Liver (tissue), 8 donors: ENCODE measurements at regions not wholly inside any gene's neighbourhood (a gene's known extent, or its start where the extent isn't known, plus 50 kb on each side); places are given as distances from the start of the nearest gene placed in this dataset.

Source experiments
- DNase-seq: peaks from one replicate; pipeline ENCODE4 v3.0.0-alpha.2; 2017; ENCODE audit warnings: low spot score
- H3K27ac ChIP-seq, 2 donors: one replicate each; pipeline ENCODE4 v1.7.0; 2013; ENCODE audit warnings: inconsistent platforms in 2 of 2, low read length in 2 of 2, control low read depth in 1 of 2, low read depth in 1 of 2, mild to moderate bottlenecking in 1 of 2
- H3K27me3 ChIP-seq, 4 donors: one replicate each; pipeline versions ENCODE4 v1.6.1 to v1.7.0; 2013; ENCODE audit warnings: low read length in 3 of 4, inconsistent platforms in 1 of 4, mild to moderate bottlenecking in 1 of 4, moderate library complexity in 1 of 4; ENCODE audit not compliant: control insufficient read depth in 4 of 4, insufficient read depth in 4 of 4
- H3K36me3 ChIP-seq, 4 donors: one replicate each; pipeline versions ENCODE4 v1.6.1 to v1.7.0; 2013; ENCODE audit warnings: low read length in 3 of 4, mild to moderate bottlenecking in 3 of 4, low read depth in 1 of 4, moderate library complexity in 1 of 4; ENCODE audit not compliant: control insufficient read depth in 4 of 4, insufficient read depth in 3 of 4
- H3K4me1 ChIP-seq, 4 donors: one replicate each; pipeline versions ENCODE4 v1.6.1 to v1.7.0; 2013; ENCODE audit warnings: low read length in 3 of 4, mild to moderate bottlenecking in 3 of 4, moderate library complexity in 1 of 4; ENCODE audit not compliant: control insufficient read depth in 4 of 4, insufficient read depth in 4 of 4
- H3K4me3 ChIP-seq, 3 donors: one replicate each; pipeline versions ENCODE4 v1.6.1 to v1.7.0; 2013; ENCODE audit warnings: low read length in 3 of 3, control low read depth in 1 of 3, low read depth in 1 of 3, mild to moderate bottlenecking in 1 of 3
- H3K9ac ChIP-seq, 2 donors: one replicate each; pipeline ENCODE4 v1.7.0; 2013; ENCODE audit warnings: low read length in 2 of 2, mild to moderate bottlenecking in 2 of 2, moderate library complexity in 2 of 2, control low read depth in 1 of 2, low read depth in 1 of 2
- H3K9me3 ChIP-seq, 4 donors: one replicate each; pipeline versions ENCODE4 v1.6.1 to v1.7.0; 2013; ENCODE audit warnings: low read length in 3 of 4; ENCODE audit not compliant: control insufficient read depth in 4 of 4
- EGR1 ChIP-seq, 2 donors: IDR thresholded peaks; 2 replicates each; pipeline ENCODE4 v1.6.1; 2016 to 2018; ENCODE audit warnings: antibody characterized with exemption in 2 of 2, low read depth in 2 of 2
- FOXA1 ChIP-seq: IDR thresholded peaks from 2 replicates; pipeline ENCODE4 v1.6.1; 2016; ENCODE audit warnings: antibody characterized with exemption
- GABPA ChIP-seq, 2 donors: IDR thresholded peaks in 1 of 2; conservative IDR thresholded peaks in 1 of 2; 2 replicates each; pipeline ENCODE4 v1.6.1; 2016; ENCODE audit warnings: antibody characterized with exemption in 2 of 2, mild to moderate bottlenecking in 1 of 2, moderate library complexity in 1 of 2
- HNF4A ChIP-seq, 2 donors: conservative IDR thresholded peaks; 2 replicates each; pipeline ENCODE4 v1.6.1; 2016; ENCODE audit warnings: antibody characterized with exemption in 2 of 2, mild to moderate bottlenecking in 2 of 2
- HNF4G ChIP-seq: IDR thresholded peaks from 2 replicates; pipeline ENCODE4 v1.6.1; 2016; ENCODE audit warnings: antibody characterized with exemption
- JUND ChIP-seq, 2 donors: IDR thresholded peaks; 2 replicates each; pipeline ENCODE4 v1.6.1; 2016; ENCODE audit warnings: antibody characterized with exemption in 2 of 2
- NR2F2 ChIP-seq: IDR thresholded peaks from 2 replicates; pipeline ENCODE4 v1.6.1; 2016; ENCODE audit warnings: antibody characterized with exemption
- RAD21 ChIP-seq, 2 donors: IDR thresholded peaks; 2 replicates each; pipeline ENCODE4 v1.6.1; 2016; ENCODE audit warnings: antibody characterized with exemption in 2 of 2, mild to moderate bottlenecking in 2 of 2
- REST ChIP-seq: IDR thresholded peaks from 2 replicates; pipeline ENCODE4 v1.6.1; 2016; ENCODE audit warnings: antibody characterized with exemption, mild to moderate bottlenecking
- RXRA ChIP-seq, 2 donors: IDR thresholded peaks; 2 replicates each; pipeline ENCODE4 v1.6.1; 2017 to 2018; ENCODE audit warnings: antibody characterized with exemption in 2 of 2, mild to moderate bottlenecking in 1 of 2
- SP1 ChIP-seq: IDR thresholded peaks from 2 replicates; pipeline ENCODE4 v1.6.1; 2018; ENCODE audit warnings: antibody characterized with exemption, mild to moderate bottlenecking
- TAF1 ChIP-seq: conservative IDR thresholded peaks from 2 replicates; pipeline ENCODE4 v1.6.1; 2016; ENCODE audit warnings: antibody characterized with exemption, mild to moderate bottlenecking
- YY1 ChIP-seq: IDR thresholded peaks from 2 replicates; pipeline ENCODE4 v1.6.1; 2016; ENCODE audit warnings: antibody characterized with exemption, mild to moderate bottlenecking
- ZBTB33 ChIP-seq: IDR thresholded peaks from 2 replicates; pipeline ENCODE4 v1.6.1; 2016; ENCODE audit warnings: antibody characterized with exemption
- WGBS: extraction: QIAGEN DNeasy Blood & Tissue Kit; methylation state at CpG from one replicate; pipeline ENCODE4 v1.1.7; 2013; 5-methylcytosine and 5-hydroxymethylcytosine counted together
- TF ChIP-seq, protein P1 (sequence below): fragments of 150-350 bp; IDR thresholded peaks from 2 replicates; pipeline ENCODE4 v1.5.1; 2017; ENCODE audit warnings: improper control_type of control experiment, low read depth, low read length; ENCODE audit not compliant: missing input control
- TF ChIP-seq, protein P2 (sequence below): IDR thresholded peaks from 2 replicates; pipeline ENCODE4 v1.6.1; 2016; ENCODE audit warnings: antibody characterized with exemption
- TF ChIP-seq, protein P3 (sequence below): IDR thresholded peaks from 2 replicates; pipeline ENCODE4 v1.6.1; 2016; ENCODE audit warnings: antibody characterized with exemption
- donor health status: healthy.
- donor health status: healthy.
- donor health status: healthy.
- donor health status: healthy.
- donor health status: healthy.

- no peak overlapping the region for H3K9ac ChIP-seq
- no peaks in the 10 kb centered on the region for H3K9me3 ChIP-seq
- H3K27ac ChIP-seq, result no peak overlapping the region
- H3K4me3 ChIP-seq, result no peak overlapping the region
- TF ChIP-seq HNF4G, result no peak
- no peaks in the 10 kb centered on the region for H3K27me3 ChIP-seq
- H3K36me3 ChIP-seq, result no peaks in the 10 kb centered on the region
- no peak for DNase-seq
- H3K4me1 ChIP-seq, result no peaks in the 10 kb centered on the region
- WGBS, result 100% methylated on average over 1 of the region's 1 CpG
These were observed 387.5 kb downstream of the CDH2 start for GRCh38 chr18:27789406-27789805.

DNA sequence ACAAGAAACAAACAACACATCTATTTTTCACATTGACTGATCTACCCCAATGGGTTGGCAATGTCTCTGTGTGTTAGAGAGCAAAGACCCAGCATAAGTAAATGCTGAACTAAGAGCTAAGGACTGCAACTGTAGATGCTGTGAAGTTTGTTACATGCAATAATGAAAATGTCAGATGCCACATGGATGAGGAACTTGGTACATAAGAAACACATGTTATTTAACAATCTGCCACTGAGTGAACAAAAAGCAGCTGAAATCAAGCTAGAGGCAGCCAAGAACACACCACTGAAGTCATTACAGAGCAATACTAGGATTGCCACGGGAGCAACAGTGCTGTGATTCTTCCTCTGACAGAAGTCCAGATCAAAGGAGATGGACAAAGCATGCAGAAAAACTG lies 389.4 kb downstream of the CDH2 start:
- Histone ChIP-seq H3K9me3 (no peaks in the 10 kb centered on the region), H3K36me3 (no peaks in the 10 kb centered on the region), H3K27ac (no peak overlapping the region), H3K9ac (no peak overlapping the region), H3K4me1 (no peaks in the 10 kb centered on the region), H3K4me3 (no peak overlapping the region), H3K27me3 (no peaks in the 10 kb centered on the region)
- TF ChIP-seq JUND (IDR thresholded peaks at IDR 0.05) (no peak), RAD21 (IDR thresholded peaks at IDR 0.05) (no peak), FOXA1 (no peak), GABPA (IDR thresholded peaks at IDR 0.05 in 1 of 2, conservative IDR thresholded peaks at IDR 0.05 in 1 of 2) (no peak), HNF4A (conservative IDR thresholded peaks at IDR 0.05) (no peak), HNF4G (no peak), NR2F2 (no peak), YY1 (no peak), RXRA (IDR thresholded peaks at IDR 0.05) (no peak), EGR1 (IDR thresholded peaks at IDR 0.05; ENCODE audit: low read depth in 2 of 2) (no peak), SP1 (no peak), ZBTB33 (no peak), TAF1 (no peak), REST (no peak)
- TF ChIP-seq, protein P1, sequence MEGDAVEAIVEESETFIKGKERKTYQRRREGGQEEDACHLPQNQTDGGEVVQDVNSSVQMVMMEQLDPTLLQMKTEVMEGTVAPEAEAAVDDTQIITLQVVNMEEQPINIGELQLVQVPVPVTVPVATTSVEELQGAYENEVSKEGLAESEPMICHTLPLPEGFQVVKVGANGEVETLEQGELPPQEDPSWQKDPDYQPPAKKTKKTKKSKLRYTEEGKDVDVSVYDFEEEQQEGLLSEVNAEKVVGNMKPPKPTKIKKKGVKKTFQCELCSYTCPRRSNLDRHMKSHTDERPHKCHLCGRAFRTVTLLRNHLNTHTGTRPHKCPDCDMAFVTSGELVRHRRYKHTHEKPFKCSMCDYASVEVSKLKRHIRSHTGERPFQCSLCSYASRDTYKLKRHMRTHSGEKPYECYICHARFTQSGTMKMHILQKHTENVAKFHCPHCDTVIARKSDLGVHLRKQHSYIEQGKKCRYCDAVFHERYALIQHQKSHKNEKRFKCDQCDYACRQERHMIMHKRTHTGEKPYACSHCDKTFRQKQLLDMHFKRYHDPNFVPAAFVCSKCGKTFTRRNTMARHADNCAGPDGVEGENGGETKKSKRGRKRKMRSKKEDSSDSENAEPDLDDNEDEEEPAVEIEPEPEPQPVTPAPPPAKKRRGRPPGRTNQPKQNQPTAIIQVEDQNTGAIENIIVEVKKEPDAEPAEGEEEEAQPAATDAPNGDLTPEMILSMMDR, result no peak
- TF ChIP-seq, protein P2, sequence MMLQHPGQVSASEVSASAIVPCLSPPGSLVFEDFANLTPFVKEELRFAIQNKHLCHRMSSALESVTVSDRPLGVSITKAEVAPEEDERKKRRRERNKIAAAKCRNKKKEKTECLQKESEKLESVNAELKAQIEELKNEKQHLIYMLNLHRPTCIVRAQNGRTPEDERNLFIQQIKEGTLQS, result no peak
- TF ChIP-seq, protein P3, sequence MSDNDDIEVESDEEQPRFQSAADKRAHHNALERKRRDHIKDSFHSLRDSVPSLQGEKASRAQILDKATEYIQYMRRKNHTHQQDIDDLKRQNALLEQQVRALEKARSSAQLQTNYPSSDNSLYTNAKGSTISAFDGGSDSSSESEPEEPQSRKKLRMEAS, result no peak
- 64% methylated on average over 1 of the region's 1 CpG for WGBS
- no peak for DNase-seq
